H9 (cell line): ENCODE measurements at regions not wholly inside any gene's neighbourhood (a gene's known extent, or its start where the extent isn't known, plus 50 kb on each side); places are given as distances from the start of the nearest gene placed in this dataset.

Experiments
- DNase-seq: peaks from one replicate; pipeline ENCODE4 v3.0.0-alpha.2; 2017
- H2AFZ ChIP-seq: one replicate; pipeline ENCODE4 v1.6.1; 2013; ENCODE audit warnings: mild to moderate bottlenecking, low read length, control low read depth, moderate library complexity
- H2AK5ac ChIP-seq: 2 replicates; pipeline ENCODE4 v1.6.1; 2013; ENCODE audit warnings: low read length, control low read depth, mixed read lengths; ENCODE audit not compliant: insufficient read length
- H2BK120ac ChIP-seq: one replicate; pipeline ENCODE4 v1.6.1; 2013; ENCODE audit warnings: low read depth, mild to moderate bottlenecking, low read length, control low read depth, inconsistent platforms; ENCODE audit not compliant: poor library complexity, severe bottlenecking
- H2BK12ac ChIP-seq: 2 replicates; pipeline ENCODE4 v1.6.1; 2013; ENCODE audit warnings: low read length, control low read depth, mixed read lengths, low read depth; ENCODE audit not compliant: insufficient read length
- H2BK15ac ChIP-seq: 2 replicates; pipeline ENCODE4 v1.6.1; 2013; ENCODE audit warnings: low read depth, low read length, control low read depth
- H2BK20ac ChIP-seq: one replicate; pipeline ENCODE4 v1.6.1; 2013; ENCODE audit warnings: low read depth, mild to moderate bottlenecking, low read length, control low read depth, inconsistent platforms; ENCODE audit not compliant: poor library complexity, severe bottlenecking
- H2BK5ac ChIP-seq: 2 replicates; pipeline ENCODE4 v1.6.1; 2013; ENCODE audit warnings: low read length, control low read depth, mixed read lengths; ENCODE audit not compliant: insufficient read length
- H3K14ac ChIP-seq: 2 replicates; pipeline ENCODE4 v1.6.1; 2013; ENCODE audit warnings: low read length, control low read depth; ENCODE audit not compliant: insufficient read depth
- H3K18ac ChIP-seq: 2 replicates; pipeline ENCODE4 v1.6.1; 2013; ENCODE audit warnings: low read depth, mild to moderate bottlenecking, mixed read lengths, low read length, control low read depth; ENCODE audit not compliant: insufficient read length
- H3K23ac ChIP-seq: 2 replicates; pipeline ENCODE4 v1.6.1; 2013; ENCODE audit warnings: low read length, control low read depth, mixed read lengths, low read depth; ENCODE audit not compliant: insufficient read length
- H3K23me2 ChIP-seq: 2 replicates; pipeline ENCODE4 v1.6.1; 2013; ENCODE audit warnings: low read depth, mild to moderate bottlenecking, mixed read lengths, low read length, control low read depth; ENCODE audit not compliant: insufficient read length, poor library complexity, severe bottlenecking
- H3K27ac ChIP-seq: 2 replicates; pipeline ENCODE4 v1.5.1; 2013; ENCODE audit warnings: low read length, control low read depth, mixed read lengths, low read depth; ENCODE audit not compliant: insufficient read length
- H3K27me3 ChIP-seq: 2 replicates; pipeline ENCODE4 v1.6.1; 2013; ENCODE audit warnings: low read length, control low read depth, inconsistent platforms; ENCODE audit not compliant: insufficient read depth
- H3K4ac ChIP-seq: 2 replicates; pipeline ENCODE4 v1.6.1; 2013; ENCODE audit warnings: low read depth, mild to moderate bottlenecking, control low read depth, inconsistent platforms, low read length, moderate library complexity
- H3K4me1 ChIP-seq: 2 replicates; pipeline ENCODE4 v1.6.1; 2013; ENCODE audit warnings: low read length, control low read depth, inconsistent platforms; ENCODE audit not compliant: insufficient read depth
- H3K4me2 ChIP-seq: 2 replicates; pipeline ENCODE4 v1.6.1; 2013; ENCODE audit warnings: low read length, control low read depth, mixed read lengths; ENCODE audit not compliant: insufficient read length, insufficient read depth
- H3K56ac ChIP-seq: 2 replicates; pipeline ENCODE4 v1.6.1; 2013; ENCODE audit warnings: low read depth, mild to moderate bottlenecking, mixed read lengths, low read length, control low read depth; ENCODE audit not compliant: insufficient read length
- H3K79me1 ChIP-seq: 2 replicates; pipeline ENCODE4 v1.6.1; 2013; ENCODE audit warnings: low read depth, mild to moderate bottlenecking, moderate library complexity, low read length, control low read depth, inconsistent platforms; ENCODE audit not compliant: insufficient read depth, poor library complexity, severe bottlenecking
- H3K79me2 ChIP-seq: 2 replicates; pipeline ENCODE4 v1.6.1; 2013; ENCODE audit warnings: low read length, control low read depth, inconsistent platforms; ENCODE audit not compliant: insufficient read depth
- H3K9ac ChIP-seq: 2 replicates; pipeline ENCODE4 v1.6.1; 2013; ENCODE audit warnings: low read length, control low read depth, mixed read lengths; ENCODE audit not compliant: insufficient read length; ENCODE audit errors: extremely low read depth
- H3K9me3 ChIP-seq: one replicate; pipeline ENCODE4 v1.6.1; 2013; ENCODE audit warnings: low read depth, low read length, inconsistent platforms; ENCODE audit not compliant: control insufficient read depth
- H3T11ph ChIP-seq: one replicate; pipeline ENCODE4 v1.6.1; 2013; ENCODE audit warnings: mild to moderate bottlenecking, low read length, control low read depth, inconsistent platforms
- H4K20me1 ChIP-seq: one replicate; pipeline ENCODE4 v1.6.1; 2013; ENCODE audit not compliant: control insufficient read depth, insufficient read length, insufficient read depth
- H4K5ac ChIP-seq: 2 replicates; pipeline ENCODE4 v1.6.1; 2013; ENCODE audit warnings: low read depth, mild to moderate bottlenecking, mixed read lengths, low read length, control low read depth; ENCODE audit not compliant: insufficient read length
- H4K8ac ChIP-seq: replicated peaks from 2 replicates; pipeline ENCODE4 v1.6.1; 2013; ENCODE audit warnings: low read length, control low read depth, mixed read lengths, low read depth; ENCODE audit not compliant: insufficient read length
- H4K91ac ChIP-seq: 2 replicates; pipeline ENCODE4 v1.6.1; 2013; ENCODE audit warnings: low read depth, mild to moderate bottlenecking, moderate library complexity, mixed read lengths, low read length, control low read depth; ENCODE audit not compliant: insufficient read length
- H3K27ac Mint-ChIP-seq, 3 experiments: 2 replicates in 2 of 3; 3 replicates in 1 of 3; pipeline ENCODE4 v1.8.0; 2020 to 2021; ENCODE audit warnings: mixed read lengths in 3 of 3, mild to moderate bottlenecking in 1 of 3, moderate library complexity in 1 of 3
- H3K27me3 Mint-ChIP-seq: 2 replicates; pipeline ENCODE4 v1.8.0; 2021; ENCODE audit warnings: low read depth, mild to moderate bottlenecking, moderate library complexity, mixed read lengths
- H3K36me3 Mint-ChIP-seq, 3 experiments: 2 replicates in 2 of 3; 3 replicates in 1 of 3; pipeline ENCODE4 v1.8.0; 2020 to 2021; ENCODE audit warnings: low read depth in 3 of 3, mixed read lengths in 3 of 3; ENCODE audit not compliant: insufficient read depth in 1 of 3
- H3K4me1 Mint-ChIP-seq, 2 experiments: 2 replicates each; pipeline ENCODE4 v1.8.0; 2020; ENCODE audit warnings: mixed read lengths in 2 of 2
- H3K4me3 Mint-ChIP-seq, 2 experiments: 2 replicates in 1 of 2; 3 replicates in 1 of 2; pipeline ENCODE4 v1.8.0; 2020 to 2021; ENCODE audit warnings: mild to moderate bottlenecking in 2 of 2, mixed read lengths in 2 of 2, moderate library complexity in 1 of 2
- H3K9me3 Mint-ChIP-seq, 2 experiments: 2 replicates in 1 of 2; 3 replicates in 1 of 2; pipeline ENCODE4 v1.8.0; 2020; ENCODE audit warnings: mild to moderate bottlenecking in 2 of 2, mixed read lengths in 2 of 2, moderate library complexity in 1 of 2
- WGBS: extraction: QIAGEN DNeasy Blood & Tissue Kit; methylation state at CpG from one replicate; pipeline ENCODE4 v1.1.7; 2013; ENCODE audit warnings: missing lambda C conversion rate, low lambda C conversion rate, mixed read lengths; ENCODE audit not compliant: insufficient read length; ENCODE audit errors: extremely low coverage; 5-methylcytosine and 5-hydroxymethylcytosine counted together
- TF ChIP-seq, protein P1 (sequence below): fragments of 200-600 bp; sonication (generic); conservative IDR thresholded peaks from 3 replicates; pipeline ENCODE4 v1.8.0; 2021; ENCODE audit warnings: antibody characterized with exemption, mild to moderate bottlenecking

DNA sequence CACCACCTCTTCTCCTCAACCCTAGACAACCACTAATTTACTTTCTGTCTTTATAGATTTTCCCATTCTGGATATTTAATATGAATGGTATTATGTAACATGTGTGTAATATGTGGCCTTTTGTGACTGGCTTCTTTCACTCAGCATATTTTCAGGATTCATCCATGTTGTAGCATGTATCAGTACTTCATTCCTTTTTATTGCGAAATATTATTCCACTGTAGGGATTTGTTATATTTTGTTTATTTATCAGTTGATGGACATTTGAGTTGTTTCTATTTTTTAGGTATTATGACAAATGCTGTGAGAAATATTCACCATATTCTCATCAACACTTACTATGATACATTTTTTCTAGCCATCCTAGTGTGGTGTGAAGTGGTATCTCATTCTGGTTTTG lies 138.8 kb upstream of the DLGAP1 start:
- H2AK5ac ChIP-seq = no peak overlapping the region
- no peaks in the 10 kb centered on the region for H3K9me3 Mint-ChIP-seq
- H3K27me3 ChIP-seq = no peaks in the 10 kb centered on the region
- no peak overlapping the region for H4K91ac ChIP-seq
- no peaks in the 10 kb centered on the region for H3K79me1 ChIP-seq
- no peak overlapping the region for H3K56ac ChIP-seq
- H3K9ac ChIP-seq = no peak overlapping the region
- peaks cover 3 to 5% of the 10 kb centered on the region in 2 experiments; a peak in 2 of 4 replicates for H3K4me1 Mint-ChIP-seq
- H2BK20ac ChIP-seq = no peak overlapping the region
- H2BK12ac ChIP-seq = no peak overlapping the region
- no peaks in the 10 kb centered on the region for H3K79me2 ChIP-seq
- H3K23me2 ChIP-seq = no peaks in the 10 kb centered on the region
- no peak overlapping the region for H3K27ac Mint-ChIP-seq
- no peaks in the 10 kb centered on the region for H3K4me1 ChIP-seq
- H4K8ac ChIP-seq = no peak overlapping the region
- H2AFZ ChIP-seq = no peak overlapping the region
- no peak overlapping the region for H2BK120ac ChIP-seq
- H3K27ac ChIP-seq = no peak overlapping the region
- H3K27me3 Mint-ChIP-seq = no peaks in the 10 kb centered on the region
- H3K4ac ChIP-seq = no peak overlapping the region
- H3K14ac ChIP-seq = no peak overlapping the region
- H3K18ac ChIP-seq = no peak overlapping the region
- H2BK5ac ChIP-seq = no peak overlapping the region
- H3K4me3 Mint-ChIP-seq = no peak overlapping the region
- H4K20me1 ChIP-seq = no peaks in the 10 kb centered on the region
- TF ChIP-seq, protein P1, sequence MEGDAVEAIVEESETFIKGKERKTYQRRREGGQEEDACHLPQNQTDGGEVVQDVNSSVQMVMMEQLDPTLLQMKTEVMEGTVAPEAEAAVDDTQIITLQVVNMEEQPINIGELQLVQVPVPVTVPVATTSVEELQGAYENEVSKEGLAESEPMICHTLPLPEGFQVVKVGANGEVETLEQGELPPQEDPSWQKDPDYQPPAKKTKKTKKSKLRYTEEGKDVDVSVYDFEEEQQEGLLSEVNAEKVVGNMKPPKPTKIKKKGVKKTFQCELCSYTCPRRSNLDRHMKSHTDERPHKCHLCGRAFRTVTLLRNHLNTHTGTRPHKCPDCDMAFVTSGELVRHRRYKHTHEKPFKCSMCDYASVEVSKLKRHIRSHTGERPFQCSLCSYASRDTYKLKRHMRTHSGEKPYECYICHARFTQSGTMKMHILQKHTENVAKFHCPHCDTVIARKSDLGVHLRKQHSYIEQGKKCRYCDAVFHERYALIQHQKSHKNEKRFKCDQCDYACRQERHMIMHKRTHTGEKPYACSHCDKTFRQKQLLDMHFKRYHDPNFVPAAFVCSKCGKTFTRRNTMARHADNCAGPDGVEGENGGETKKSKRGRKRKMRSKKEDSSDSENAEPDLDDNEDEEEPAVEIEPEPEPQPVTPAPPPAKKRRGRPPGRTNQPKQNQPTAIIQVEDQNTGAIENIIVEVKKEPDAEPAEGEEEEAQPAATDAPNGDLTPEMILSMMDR = no peak
- no peak overlapping the region for H3T11ph ChIP-seq
- no peaks in the 10 kb centered on the region for H3K9me3 ChIP-seq
- no peak for DNase-seq
- H3K23ac ChIP-seq = no peak overlapping the region
- H2BK15ac ChIP-seq = no peak overlapping the region
- no CpG with 5 or more reads among the region's 1 CpG for whole genome bisulfite sequencing
- H3K4me2 ChIP-seq = no peak overlapping the region
- H4K5ac ChIP-seq = no peak overlapping the region
- H3K36me3 Mint-ChIP-seq = no peaks in the 10 kb centered on the region
